CD4-positive, alpha-beta T cell treated with Interleukin-4 for 1 hour (primary cell): ENCODE measurements at regions not wholly inside any gene's neighbourhood (a gene's known extent, or its start where the extent isn't known, plus 50 kb on each side); places are given as distances from the start of the nearest gene placed in this dataset.
"Not testable (repeated sequence)": the region's sequence is repeated elsewhere in the genome, so short reads cannot be mapped to it uniquely, and the experiment has no call there.

Source experiments
- DNase-seq, 2 donors: peaks; one replicate each; pipeline ENCODE4 v3.0.0-alpha.2; 2020 to 2022

DNA sequence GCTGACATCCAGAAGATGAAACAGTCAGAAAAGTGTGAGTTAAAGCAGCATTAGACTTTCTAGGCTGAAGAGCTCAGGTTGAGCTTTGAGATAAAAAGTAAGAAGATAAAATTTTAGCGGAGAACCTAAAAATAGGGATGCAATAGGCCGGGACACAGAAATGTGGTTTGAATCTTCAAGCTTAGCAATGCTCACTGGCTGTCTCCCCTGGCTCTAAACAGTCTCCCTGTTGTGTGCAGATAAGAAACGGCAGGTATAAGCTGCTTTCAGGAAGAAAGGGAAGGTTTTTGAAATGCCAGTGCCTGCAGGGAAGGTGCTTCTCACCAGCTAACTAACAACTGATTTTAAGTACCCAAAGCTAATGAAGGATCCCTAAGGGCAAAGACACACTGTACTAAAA, 718.7 kb upstream of the SGO1 start:
- DNase-seq: no peak

- no peak for DNase-seq
Measured at GRCh38 chr3:20898962-20899361, 713.0 kb upstream of the SGO1 start.

GRCh38 chr3:20890111-20890519, 704.1 kb upstream of the SGO1 start:
- DNase-seq: no peak

- no peak for DNase-seq
Measured at GRCh38 chr3:20878691-20879090, 692.7 kb upstream of the SGO1 start.

- DNase-seq: no peak
Measured at GRCh38 chr3:20873235-20873634, 687.2 kb upstream of the SGO1 start.

- no peak for DNase-seq
Measured at GRCh38 chr3:20870106-20870899, 684.3 kb upstream of the SGO1 start.

DNA sequence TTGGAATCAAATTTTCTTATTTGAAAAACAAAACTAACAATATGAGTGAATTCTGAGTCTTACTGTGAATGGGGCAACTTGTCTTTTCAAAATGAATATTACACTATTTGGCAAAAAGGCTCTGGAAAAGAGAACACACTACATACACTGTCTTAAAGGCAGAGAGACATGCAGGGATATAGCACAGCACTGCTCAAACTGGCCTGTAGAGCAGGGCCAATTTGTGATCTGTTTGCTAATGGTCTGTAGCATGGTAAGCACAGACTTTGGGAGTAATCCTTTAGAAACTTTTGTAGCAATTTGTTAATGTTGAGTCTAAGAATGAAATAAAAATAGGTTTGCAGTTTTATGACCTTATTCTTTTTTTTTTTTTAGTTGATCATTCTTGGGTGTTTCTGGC, 679.8 kb upstream of the SGO1 start:
- DNase-seq: no peak

DNA sequence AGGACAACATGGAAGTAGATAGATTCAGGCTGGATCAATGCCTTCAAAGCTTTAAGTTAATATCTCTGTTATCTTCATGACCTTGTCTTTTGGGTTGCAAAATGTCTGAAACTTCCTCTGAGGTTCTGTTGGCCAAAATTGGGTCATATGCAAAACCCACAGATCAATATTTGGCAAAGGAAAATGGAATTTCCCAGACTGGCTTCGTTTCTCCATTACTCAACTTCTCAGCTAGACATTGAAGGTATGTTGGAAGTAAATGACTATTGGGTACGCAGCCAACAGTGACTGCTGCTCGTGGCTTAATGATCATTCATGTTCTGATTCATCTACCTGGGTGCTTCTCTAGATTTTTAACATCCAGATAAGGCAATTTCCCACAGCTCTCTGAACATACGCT, 675.4 kb upstream of the SGO1 start:
- no peak for DNase-seq

DNA sequence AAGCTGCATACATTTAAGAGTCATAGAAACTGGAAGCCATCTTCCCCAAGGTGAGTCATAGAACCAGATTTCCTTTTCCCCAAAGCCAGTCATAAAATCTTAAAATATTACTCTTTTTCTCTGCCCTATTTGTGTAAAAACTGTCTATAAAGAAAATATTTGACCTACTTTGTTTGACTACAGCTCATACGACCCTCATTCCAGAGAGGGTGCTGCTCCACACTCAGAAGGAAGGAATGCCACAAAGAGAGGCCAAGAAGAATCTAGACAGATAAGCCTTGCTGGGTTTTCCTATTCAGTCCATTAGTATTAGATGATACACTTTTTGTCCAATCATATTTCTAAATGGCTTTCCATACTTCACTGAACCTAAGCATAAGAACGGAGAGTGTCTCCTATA, 671.6 kb upstream of the SGO1 start:
- no peak for DNase-seq

- no peak for DNase-seq
Measured at GRCh38 chr3:20853890-20854289, 667.9 kb upstream of the SGO1 start.

- DNase-seq: no peak
Measured at GRCh38 chr3:20852712-20853111, 666.7 kb upstream of the SGO1 start.

DNA sequence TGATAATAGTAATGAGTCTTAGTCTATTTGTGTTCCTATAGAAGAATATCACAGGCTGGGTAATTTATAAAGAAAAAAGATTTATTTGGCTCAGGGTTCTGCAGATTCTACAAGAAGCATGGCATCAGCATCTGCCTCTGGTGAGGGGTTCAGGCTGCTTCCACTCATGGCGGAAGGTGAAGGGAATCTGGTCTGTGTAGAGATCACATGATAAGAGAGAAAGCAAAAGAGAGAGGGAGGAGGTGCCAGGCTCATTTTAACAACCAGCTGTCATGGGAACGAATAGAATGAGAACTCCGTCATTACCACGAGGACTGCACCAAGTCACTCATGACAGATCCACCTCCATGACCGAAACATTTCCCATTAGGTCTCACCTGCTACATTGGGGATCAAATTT, 664.0 kb upstream of the SGO1 start:
- no peak for DNase-seq

DNA sequence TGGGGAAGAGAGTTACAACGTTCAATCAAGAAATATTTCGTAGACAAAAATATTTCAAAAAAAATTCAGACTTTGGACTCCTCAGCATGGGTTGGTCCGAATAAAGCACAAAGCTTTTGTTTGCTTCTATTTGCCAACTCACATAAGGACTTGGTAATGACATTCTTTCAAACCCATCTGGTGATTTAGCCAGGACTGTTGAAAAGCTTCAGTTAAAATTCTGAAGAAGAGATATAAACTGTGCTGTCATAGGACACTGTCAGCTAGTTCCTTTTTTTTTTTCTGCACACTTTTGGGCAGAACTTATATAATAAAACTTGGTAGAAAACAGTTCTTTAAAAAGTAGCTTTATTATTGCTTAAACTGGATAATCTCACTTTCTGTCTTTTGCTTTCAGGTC, 660.8 kb upstream of the SGO1 start:
- DNase-seq: no peak

DNA sequence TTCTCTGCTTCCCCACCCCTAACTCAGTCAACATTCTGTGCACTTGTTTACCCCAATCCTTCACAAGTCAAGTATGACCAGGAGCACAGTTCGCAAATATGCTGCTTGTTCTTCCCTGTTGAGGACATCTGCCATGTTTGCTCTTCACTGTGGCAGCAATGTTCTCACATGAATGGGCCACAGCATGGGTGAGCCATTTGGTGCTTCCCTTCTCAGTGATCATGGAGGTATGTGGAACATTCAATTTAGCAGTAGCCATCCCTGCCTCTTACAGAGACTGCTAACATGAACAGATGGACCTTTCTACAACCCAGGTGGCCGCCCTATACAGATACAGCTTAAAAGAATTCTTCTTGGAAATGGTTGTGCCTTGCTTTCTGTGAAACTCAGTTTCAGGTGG, 660.1 kb upstream of the SGO1 start:
- DNase-seq: no peak

DNA sequence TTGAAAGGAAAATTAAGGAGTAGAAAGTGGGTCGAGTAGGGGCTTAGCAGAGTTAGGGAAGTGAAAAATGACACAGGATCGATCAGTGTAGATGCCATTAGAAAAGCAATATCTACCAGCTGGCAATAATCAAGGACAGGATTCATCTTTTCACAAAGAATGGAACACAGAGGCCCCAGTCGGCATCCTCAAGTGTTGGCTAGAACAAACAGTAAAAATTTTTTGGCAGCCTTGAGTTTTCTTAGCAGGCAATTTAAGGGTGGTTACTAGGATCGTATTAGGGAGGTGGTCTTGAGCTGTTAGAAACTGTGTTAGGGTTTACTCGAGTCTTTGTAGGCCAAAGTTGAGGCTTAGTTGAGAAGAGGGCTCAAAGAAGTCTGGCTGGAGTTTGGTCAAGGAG, 658.8 kb upstream of the SGO1 start:
- DNase-seq: no peak

GRCh38 chr3:20842594-20843436, 656.8 kb upstream of the SGO1 start:
- DNase-seq: no peak

- DNase-seq: no peak
Measured at GRCh38 chr3:20842002-20842401, 656.0 kb upstream of the SGO1 start.

DNA sequence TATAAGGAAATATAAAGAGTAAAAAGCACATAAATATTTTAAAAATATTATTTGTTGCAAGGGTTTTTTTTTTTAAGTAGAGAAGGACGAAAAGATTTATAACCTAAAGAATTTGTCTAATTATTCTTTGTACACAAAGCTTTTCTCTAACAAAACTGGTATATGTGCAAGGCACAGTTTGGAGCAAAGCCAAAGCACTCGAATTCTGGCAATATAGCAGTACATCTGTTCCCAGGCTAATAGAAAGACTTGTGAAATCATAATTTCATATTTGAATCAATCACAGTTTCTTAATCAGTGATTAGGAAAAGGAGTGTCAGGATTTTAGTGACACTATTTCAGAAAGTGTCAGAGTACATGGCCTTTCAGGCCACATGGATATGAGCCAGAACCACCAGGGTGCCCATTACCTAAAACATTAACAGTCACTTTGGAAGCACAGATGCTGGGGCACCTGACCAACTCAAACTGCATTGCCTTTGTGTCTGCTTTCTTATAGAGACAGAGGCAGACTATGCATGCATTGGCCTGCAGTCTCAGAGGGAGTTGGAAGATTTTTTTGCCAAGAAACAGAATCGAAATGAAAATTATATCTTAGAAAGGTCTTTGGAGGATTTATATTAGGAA, 651.8 kb upstream of the SGO1 start:
- DNase-seq: no peak

DNA sequence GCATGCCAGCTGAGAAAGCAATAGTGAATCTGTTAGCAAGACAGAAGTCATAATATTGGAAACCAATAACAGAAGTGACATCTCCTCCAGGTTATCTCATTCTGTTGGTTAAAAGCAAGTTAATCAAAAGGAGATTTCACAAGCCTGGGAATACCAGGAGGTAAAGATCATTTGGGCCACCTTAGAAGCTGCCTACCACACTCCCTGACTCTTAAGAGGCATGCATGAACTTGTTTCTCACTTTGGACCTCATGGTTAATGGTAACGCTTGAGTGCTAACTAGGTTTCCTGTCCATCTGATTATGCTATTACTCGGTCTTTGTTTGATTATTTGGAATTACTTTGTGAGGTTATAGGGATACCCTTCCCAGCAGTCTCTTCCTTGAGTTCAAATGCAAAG, 650.8 kb upstream of the SGO1 start:
- DNase-seq: no peak

DNA sequence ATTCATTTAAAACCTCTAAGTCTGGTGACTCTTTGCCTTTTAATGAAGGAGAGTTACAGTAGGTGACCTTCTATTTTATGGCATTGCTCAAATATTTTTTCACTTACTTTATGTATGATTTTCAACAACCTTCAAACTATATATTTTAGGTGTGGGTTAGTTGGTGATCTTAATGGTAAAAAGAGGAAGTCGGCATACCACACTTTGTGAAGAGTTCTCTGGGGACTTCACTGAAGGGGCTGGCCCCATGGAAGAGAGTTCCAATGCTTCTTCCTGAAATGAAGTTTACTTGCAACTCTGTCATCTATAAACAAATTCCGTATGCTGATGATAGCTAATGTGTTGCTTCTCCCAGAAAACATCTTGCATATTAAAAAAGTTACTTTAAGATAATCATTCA, 647.0 kb upstream of the SGO1 start:
- no peak for DNase-seq

DNA sequence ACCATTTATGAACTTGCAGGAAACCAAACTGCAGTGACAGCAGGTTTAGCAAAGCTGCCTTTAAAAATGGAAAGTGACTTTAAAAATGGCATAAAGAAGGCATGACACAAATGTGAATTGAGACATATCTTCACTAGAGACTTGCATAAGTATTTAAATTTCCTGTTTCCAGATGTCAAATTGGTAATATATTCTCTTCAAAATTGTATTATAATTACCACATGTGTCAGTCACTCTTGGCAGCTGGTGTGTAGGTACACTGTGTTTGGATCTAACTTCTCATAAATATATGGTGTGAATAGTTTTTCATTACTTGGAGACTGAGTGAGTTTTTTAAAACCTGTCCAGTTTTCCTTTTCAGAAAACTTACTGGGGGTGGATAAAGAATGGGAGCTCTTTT, 636.2 kb upstream of the SGO1 start:
- DNase-seq: no peak

DNA sequence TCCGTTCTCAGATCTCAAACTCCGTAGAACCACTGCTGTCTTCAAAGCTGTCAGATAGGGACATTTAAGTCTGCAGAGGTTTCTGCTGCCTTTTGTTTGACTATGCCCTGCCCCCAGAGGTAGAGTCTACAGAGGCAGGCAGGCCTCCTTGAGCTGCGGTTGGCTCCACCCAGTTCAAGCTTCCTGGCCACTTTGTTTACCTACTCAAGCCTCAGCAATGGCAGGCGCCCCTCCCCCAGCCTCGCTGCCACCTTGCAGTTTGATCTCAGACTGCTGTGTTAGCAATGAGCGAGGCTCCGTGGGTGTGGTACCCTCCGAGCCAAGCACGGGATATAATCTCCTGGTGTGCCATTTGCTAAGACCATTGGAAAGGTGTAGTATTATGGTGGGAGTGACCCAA, 634.9 kb upstream of the SGO1 start:
- not testable (repeated sequence) for DNase-seq

GRCh38 chr3:20811631-20812030, 625.6 kb upstream of the SGO1 start:
- no peak for DNase-seq

GRCh38 chr3:20811006-20811405, 625.0 kb upstream of the SGO1 start:
- DNase-seq: no peak
